Stimulated activated CD4-positive, alpha-beta T cell treated with anti-CD3 and anti-CD28 coated beads, Interleukin-12 subunit alpha, Interleukin-12 subunit beta, amount 100 ng/mL, for 48 hours (primary cell): ENCODE measurements at regions not wholly inside any gene's neighbourhood (a gene's known extent, or its start where the extent isn't known, plus 50 kb on each side); places are given as distances from the start of the nearest gene placed in this dataset.

Experiments used
- DNase-seq, 3 donors: peaks; one replicate each; pipeline ENCODE4 v3.0.0-alpha.2; 2020; ENCODE audit warnings: low read depth in 2 of 3, low spot score in 1 of 3

GRCh38 chr16:9371713-9372448, 280.4 kb downstream of the HAPSTR1 start:
- DNase-seq = no peak

- no peak for DNase-seq
These were observed 281.8 kb downstream of the HAPSTR1 start for GRCh38 chr16:9372934-9373890.

GRCh38 chr16:9374061-9374460, 282.6 kb downstream of the HAPSTR1 start:
- no peak for DNase-seq

- no peak for DNase-seq
These were observed 287.4 kb downstream of the HAPSTR1 start for GRCh38 chr16:9378876-9379275.

GRCh38 chr16:9380221-9380620, 288.8 kb downstream of the HAPSTR1 start:
- no peak for DNase-seq

- no peak for DNase-seq
These were observed 290.0 kb downstream of the HAPSTR1 start for GRCh38 chr16:9381399-9381798.

GRCh38 chr16:9381905-9382304, 290.5 kb downstream of the HAPSTR1 start:
- DNase-seq = no peak

GRCh38 chr16:9383281-9383680, 291.8 kb downstream of the HAPSTR1 start:
- no peak for DNase-seq

GRCh38 chr16:9384141-9384540, 292.7 kb downstream of the HAPSTR1 start:
- no peak for DNase-seq

- no peak for DNase-seq
These were observed 298.2 kb downstream of the HAPSTR1 start for GRCh38 chr16:9389543-9390207.

GRCh38 chr16:9392956-9393355, 301.5 kb downstream of the HAPSTR1 start:
- no peak for DNase-seq

- no peak for DNase-seq
These were observed 302.1 kb downstream of the HAPSTR1 start for GRCh38 chr16:9393591-9393990.

- no peak for DNase-seq
These were observed 304.5 kb downstream of the HAPSTR1 start for GRCh38 chr16:9395958-9396359.

- DNase-seq = no peak
These were observed 308.1 kb downstream of the HAPSTR1 start for GRCh38 chr16:9399573-9399972.

- DNase-seq = no peak
These were observed 309.7 kb downstream of the HAPSTR1 start for GRCh38 chr16:9401173-9401572.

- DNase-seq = no peak
These were observed 310.9 kb downstream of the HAPSTR1 start for GRCh38 chr16:9402293-9402860.

- no peak for DNase-seq
These were observed 313.4 kb downstream of the HAPSTR1 start for GRCh38 chr16:9404811-9405210.

GRCh38 chr16:9406038-9406712, 314.7 kb downstream of the HAPSTR1 start:
- no peak for DNase-seq

- no peak for DNase-seq
These were observed 315.8 kb downstream of the HAPSTR1 start for GRCh38 chr16:9407206-9407758.

- no peak for DNase-seq
These were observed 316.9 kb downstream of the HAPSTR1 start for GRCh38 chr16:9408297-9408878.
